ENCODE measurements at regions not wholly inside any gene's neighbourhood (a gene's known extent, or its start where the extent isn't known, plus 50 kb on each side); places are given as distances from the start of the nearest gene placed in this dataset.

GRCh38 chr15:70418943-70419342 lies 321.2 kb upstream of the TLE3 start:
- Histone ChIP-seq H3K27ac (ENCODE audit: low read depth, low read length) (no peak overlapping the region), H3K23me2 (ENCODE audit: low read depth, low read length) (no peaks in the 10 kb centered on the region), H4K8ac (ENCODE audit: extremely low read depth, insufficient read depth, low read length) (no peak overlapping the region), H2AFZ (ENCODE audit: low read length) (0 out of 2 replicates have a peak overlapping the region, but pooled peaks have one; percentile 1), H3K4me1 (replicated peaks in 1 of 4; ENCODE audit: control insufficient read depth in 3 of 4, insufficient read depth in 4 of 4, low read length in 3 of 4) (peaks cover 0 to 4% (median 1%) of the 10 kb centered on the region in 4 experiments; a peak in 1 of 7 replicates), H2BK15ac (ENCODE audit: low read length) (no peak overlapping the region), H2BK12ac (ENCODE audit: low read depth, low read length) (no peak overlapping the region), H3K4me2 (ENCODE audit: insufficient read depth in 1 of 2, low read depth in 2 of 2, low read length in 2 of 2) (no peak overlapping the region), H3K9ac (replicated peaks in 1 of 4; ENCODE audit: extremely low read depth in 1 of 4, low read depth in 3 of 4, low read length in 3 of 4) (no peak overlapping the region), H3K23ac (ENCODE audit: insufficient read length) (no peak overlapping the region), H3K27me3 (replicated peaks in 1 of 4; ENCODE audit: control insufficient read depth in 3 of 4, extremely low read depth in 1 of 4, insufficient read depth in 3 of 4, low read length in 3 of 4) (no peaks in the 10 kb centered on the region), H2BK120ac (replicated peaks; ENCODE audit: low read depth, low read length) (no peak overlapping the region), H4K5ac (ENCODE audit: insufficient read length, low read depth, low read length) (no peak overlapping the region), H4K91ac (replicated peaks; ENCODE audit: insufficient read length, low read length) (no peak overlapping the region), H3K79me2 (ENCODE audit: control insufficient read depth in 1 of 2, insufficient read depth in 2 of 2, low read length in 2 of 2) (no peaks in the 10 kb centered on the region), H2BK20ac (ENCODE audit: low read length) (no peak overlapping the region), H3K4me3 (ENCODE audit: extremely low read depth in 1 of 4, insufficient read depth in 2 of 4, low read depth in 3 of 4, low read length in 4 of 4) (no peak overlapping the region), H3K56ac (replicated peaks; ENCODE audit: insufficient read length, low read depth, low read length) (no peak overlapping the region), H3K79me1 (ENCODE audit: low read depth, low read length) (no peaks in the 10 kb centered on the region), H3K9me3 (ENCODE audit: insufficient read depth in 2 of 2, low read depth in 1 of 2, low read length in 1 of 2) (no peaks in the 10 kb centered on the region), H3K14ac (ENCODE audit: insufficient read length) (no peak overlapping the region), H2BK5ac (ENCODE audit: low read depth, low read length) (no peak overlapping the region), H2AK5ac (ENCODE audit: low read depth, low read length) (no peak overlapping the region), H3K18ac (ENCODE audit: extremely low read depth, low read length) (no peak overlapping the region), H3K36me3 (ENCODE audit: control insufficient read depth in 2 of 4, insufficient read depth in 4 of 4, low read length in 3 of 4) (no peaks in the 10 kb centered on the region), H3K4ac (replicated peaks; ENCODE audit: insufficient read length, low read depth, low read length) (no peak overlapping the region), H4K20me1 (replicated peaks in 1 of 2; ENCODE audit: control insufficient read depth in 1 of 2, insufficient read depth in 2 of 2, low read length in 2 of 2) (no peaks in the 10 kb centered on the region)
- ChIA-PET POLR2A (ENCODE audit: partially characterized antibody) (no interaction called here), CTCF (ENCODE audit: partially characterized antibody) (interaction anchor here (1.8 to 3.0 kb wide), 3 partner anchors 8 to 69 kb away, joined by 5 to 11 read pairs (median 8); no protein-coding TSS in a partner anchor)
- DNase-seq (ENCODE audit: low read depth in 1 of 2, low spot score in 2 of 2) (no peak), FAIRE-seq (no peak)
- WGBS, 2 experiments (ENCODE audit: extremely low coverage in 1 of 2, insufficient coverage in 1 of 2, insufficient read length in 1 of 2, insufficient replicate concordance in 2 of 2, low coverage in 1 of 2, low lambda C conversion rate in 2 of 2, missing lambda C conversion rate in 1 of 2), result 92% methylated on average over 11 of the region's 11 CpGs; no CpG with 5 or more reads in 1 of the 2 experiments
- TF ChIP-seq SP2 (IDR thresholded peaks at IDR 0.05; ENCODE audit: low read length) (no peak), RNF2 (IDR thresholded peaks at IDR 0.05; ENCODE audit: borderline replicate concordance, low read depth, low read length, missing control alignments, poor library complexity, severe bottlenecking) (no peak), PHF8 (conservative IDR thresholded peaks at IDR 0.05; ENCODE audit: low read depth, low read length) (no peak), CEBPB (IDR thresholded peaks at IDR 0.05; ENCODE audit: low read depth, low read length) (no peak), HDAC6 (IDR thresholded peaks at IDR 0.05; ENCODE audit: low read depth, low read length) (no peak), SP4 (IDR thresholded peaks at IDR 0.05; ENCODE audit: low read length) (no peak), JUN (IDR thresholded peaks at IDR 0.05; ENCODE audit: low read depth, low read length) (no peak), POLR2AphosphoS5 (IDR thresholded peaks at IDR 0.05; ENCODE audit: low read depth, low read length) (no peak), RBBP5 (IDR thresholded peaks at IDR 0.05; ENCODE audit: borderline replicate concordance, low read depth, low read length) (no peak), YY1 (IDR thresholded peaks at IDR 0.05; ENCODE audit: low read depth, low read length) (no peak), SIRT6 (IDR thresholded peaks at IDR 0.05; ENCODE audit: low read length) (no peak), FOSL1 (IDR thresholded peaks at IDR 0.05; ENCODE audit: insufficient read depth, low read depth, low read length) (no peak), SRF (IDR thresholded peaks at IDR 0.05; ENCODE audit: low read depth, low read length) (no peak)
- TF ChIP-seq, protein P1, sequence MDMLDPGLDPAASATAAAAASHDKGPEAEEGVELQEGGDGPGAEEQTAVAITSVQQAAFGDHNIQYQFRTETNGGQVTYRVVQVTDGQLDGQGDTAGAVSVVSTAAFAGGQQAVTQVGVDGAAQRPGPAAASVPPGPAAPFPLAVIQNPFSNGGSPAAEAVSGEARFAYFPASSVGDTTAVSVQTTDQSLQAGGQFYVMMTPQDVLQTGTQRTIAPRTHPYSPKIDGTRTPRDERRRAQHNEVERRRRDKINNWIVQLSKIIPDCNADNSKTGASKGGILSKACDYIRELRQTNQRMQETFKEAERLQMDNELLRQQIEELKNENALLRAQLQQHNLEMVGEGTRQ (IDR thresholded peaks at IDR 0.05; ENCODE audit: low read length), result no peak

Data from H1 (cell line).